Muscle layer of colon (tissue), 2 donors: ENCODE measurements at regions not wholly inside any gene's neighbourhood (a gene's known extent, or its start where the extent isn't known, plus 50 kb on each side); places are given as distances from the start of the nearest gene placed in this dataset.
"Not testable (repeated sequence)": the region's sequence is repeated elsewhere in the genome, so short reads cannot be mapped to it uniquely, and the experiment has no call there.

Experiments used
- H3K27ac ChIP-seq: one replicate; pipeline ENCODE4 v1.7.0; 2013; ENCODE audit warnings: low read depth, mild to moderate bottlenecking, low read length, moderate library complexity
- H3K27me3 ChIP-seq, 2 donors: one replicate each; pipeline ENCODE4 v1.7.0; 2013; ENCODE audit warnings: low read length in 2 of 2, mild to moderate bottlenecking in 2 of 2; ENCODE audit not compliant: insufficient read depth in 2 of 2, control insufficient read depth in 1 of 2
- H3K36me3 ChIP-seq: one replicate; pipeline ENCODE4 v1.7.0; 2013; ENCODE audit warnings: mild to moderate bottlenecking, low read length; ENCODE audit not compliant: insufficient read depth
- H3K4me1 ChIP-seq: one replicate; pipeline ENCODE4 v1.7.0; 2013; ENCODE audit warnings: mild to moderate bottlenecking, low read length; ENCODE audit not compliant: insufficient read depth
- H3K4me3 ChIP-seq, 2 donors: one replicate each; pipeline ENCODE4 v1.7.0; 2013; ENCODE audit warnings: low read length in 2 of 2, low read depth in 1 of 2, mild to moderate bottlenecking in 1 of 2, moderate library complexity in 1 of 2
- H3K9ac ChIP-seq: one replicate; pipeline ENCODE4 v1.7.0; 2013; ENCODE audit warnings: low read length
- H3K9me3 ChIP-seq: one replicate; pipeline ENCODE4 v1.7.0; 2013; ENCODE audit warnings: mild to moderate bottlenecking, low read length
- donor health status: abdominal sarcoma.
- donor health status: Adenocarcinoma of cecum.

- no peaks in the 10 kb centered on the region for H3K27me3 ChIP-seq
- H3K4me3 ChIP-seq = no peak overlapping the region
- H3K27ac ChIP-seq = no peak overlapping the region
- no peak overlapping the region for H3K9ac ChIP-seq
- peaks cover 9% of the 10 kb centered on the region for H3K4me1 ChIP-seq
- no peaks in the 10 kb centered on the region for H3K36me3 ChIP-seq
- H3K9me3 ChIP-seq = no peaks in the 10 kb centered on the region
Measured at GRCh38 chr4:137361756-137362470, 170.4 kb downstream of the PCDH18 start.

DNA sequence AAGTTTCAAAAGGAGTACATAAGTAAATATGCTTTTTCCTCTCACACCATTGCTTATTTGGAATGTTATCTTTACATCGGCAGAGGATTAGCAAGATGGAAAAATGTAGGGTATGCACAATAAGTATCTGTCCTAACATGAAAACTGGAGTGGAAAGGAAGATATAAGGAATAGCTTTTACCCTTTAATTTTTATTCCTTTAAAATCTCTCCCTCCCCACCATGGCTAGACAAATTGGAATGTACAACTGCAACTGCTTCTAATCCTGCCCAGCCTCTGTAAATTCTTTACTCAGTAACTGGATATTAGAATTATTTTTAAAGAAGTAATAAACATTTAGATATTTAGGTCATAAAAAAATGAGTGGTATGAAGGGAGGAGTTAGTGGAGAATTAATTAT lies 171.5 kb downstream of the PCDH18 start:
- H3K27me3 ChIP-seq = no peaks in the 10 kb centered on the region
- no peaks in the 10 kb centered on the region for H3K36me3 ChIP-seq
- peaks cover 9% of the 10 kb centered on the region for H3K4me1 ChIP-seq
- H3K4me3 ChIP-seq = no peak overlapping the region
- no peak overlapping the region for H3K9ac ChIP-seq
- no peak overlapping the region for H3K27ac ChIP-seq
- no peaks in the 10 kb centered on the region for H3K9me3 ChIP-seq

DNA sequence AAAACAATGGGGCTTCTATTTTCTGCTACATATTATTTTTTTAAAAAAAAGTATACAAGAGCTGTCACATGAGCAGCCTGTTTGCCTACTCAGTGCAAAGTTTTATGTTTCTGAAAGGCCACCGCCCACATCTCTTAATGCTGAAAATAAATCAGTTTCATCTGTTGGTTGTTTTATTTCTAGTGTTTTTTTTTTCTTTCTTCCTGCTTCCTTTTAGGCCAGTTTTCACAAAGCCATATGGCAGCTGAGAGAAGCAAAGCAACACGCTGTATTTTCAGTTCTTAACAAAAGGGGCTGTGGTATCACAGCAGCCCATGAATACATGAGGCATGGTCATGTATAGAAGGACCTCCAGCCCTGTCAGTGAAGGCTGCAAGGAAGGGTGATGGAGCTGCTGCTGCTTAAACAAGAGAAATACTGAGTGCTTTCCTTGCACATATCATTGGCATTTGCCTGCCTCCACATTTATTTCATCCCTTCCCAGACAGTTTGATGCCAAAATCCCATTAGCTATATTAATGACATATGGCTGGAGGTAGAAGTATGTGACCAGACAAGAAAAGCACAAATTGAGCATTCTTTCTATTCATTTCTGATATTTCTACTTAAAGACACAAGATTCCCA lies 172.5 kb downstream of the PCDH18 start:
- H3K36me3 ChIP-seq = no peaks in the 10 kb centered on the region
- H3K9me3 ChIP-seq = no peaks in the 10 kb centered on the region
- peaks cover 9% of the 10 kb centered on the region for H3K4me1 ChIP-seq
- H3K27me3 ChIP-seq = no peaks in the 10 kb centered on the region
- no peak overlapping the region for H3K4me3 ChIP-seq
- no peak overlapping the region for H3K27ac ChIP-seq
- no peak overlapping the region for H3K9ac ChIP-seq

DNA sequence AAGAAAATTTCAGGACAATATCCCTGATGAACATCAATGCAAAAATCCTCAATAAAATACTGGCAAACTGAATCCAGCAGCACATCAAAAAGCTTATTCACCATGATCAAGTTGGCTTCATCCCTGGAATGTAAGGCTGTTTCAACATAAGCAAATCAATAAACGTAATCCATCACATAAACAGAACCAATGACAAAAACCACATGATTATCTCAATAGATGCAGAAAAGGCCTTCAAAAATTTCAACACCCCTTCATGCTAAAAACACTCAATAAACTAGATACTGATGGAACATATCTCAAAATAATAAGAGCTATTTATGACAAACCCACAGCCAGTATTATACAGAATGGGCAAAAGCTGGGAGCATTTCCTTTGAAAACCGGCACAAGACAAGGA lies 177.7 kb downstream of the PCDH18 start:
- H3K9me3 ChIP-seq, H3K9ac ChIP-seq, H3K4me1 ChIP-seq, H3K27ac ChIP-seq, H3K36me3 ChIP-seq, H3K27me3 ChIP-seq, H3K4me3 ChIP-seq: not testable (repeated sequence)

GRCh38 chr4:137347371-137347770 lies 184.9 kb downstream of the PCDH18 start:
- no peaks in the 10 kb centered on the region for H3K9me3 ChIP-seq

DNA sequence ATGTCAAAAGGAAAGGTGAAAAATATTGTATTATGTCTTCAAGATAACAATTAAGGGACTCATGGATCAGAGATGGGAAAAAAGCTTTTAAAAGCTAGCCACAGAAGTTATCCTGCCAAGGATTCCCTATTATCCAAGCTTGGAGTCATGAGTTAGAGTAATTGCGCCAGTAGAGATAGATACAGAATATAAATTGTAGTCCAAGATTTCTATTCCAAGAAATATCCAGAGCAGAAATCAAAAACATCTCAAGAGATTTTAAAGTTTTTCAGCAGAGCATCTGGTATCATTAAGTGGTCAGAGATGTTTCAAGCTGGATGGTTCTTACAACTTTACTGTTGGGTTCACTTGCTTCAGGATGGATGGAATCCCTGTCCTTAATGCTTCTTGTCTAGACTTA lies 186.7 kb downstream of the PCDH18 start:
- H3K9me3 ChIP-seq = no peaks in the 10 kb centered on the region
- H3K9ac ChIP-seq = no peak overlapping the region
- no peak overlapping the region for H3K4me3 ChIP-seq
- H3K27me3 ChIP-seq = no peaks in the 10 kb centered on the region
- no peak overlapping the region for H3K27ac ChIP-seq
- no peaks in the 10 kb centered on the region for H3K36me3 ChIP-seq
- H3K4me1 ChIP-seq = no peaks in the 10 kb centered on the region

More at GRCh38 chr4:137347371-137347770, 184.9 kb downstream of the PCDH18 start:
- H3K27ac ChIP-seq = no peak overlapping the region
- H3K4me1 ChIP-seq = no peaks in the 10 kb centered on the region
- H3K4me3 ChIP-seq = no peak overlapping the region
- H3K27me3 ChIP-seq = no peaks in the 10 kb centered on the region
- H3K9ac ChIP-seq = no peak overlapping the region
- no peaks in the 10 kb centered on the region for H3K36me3 ChIP-seq

DNA sequence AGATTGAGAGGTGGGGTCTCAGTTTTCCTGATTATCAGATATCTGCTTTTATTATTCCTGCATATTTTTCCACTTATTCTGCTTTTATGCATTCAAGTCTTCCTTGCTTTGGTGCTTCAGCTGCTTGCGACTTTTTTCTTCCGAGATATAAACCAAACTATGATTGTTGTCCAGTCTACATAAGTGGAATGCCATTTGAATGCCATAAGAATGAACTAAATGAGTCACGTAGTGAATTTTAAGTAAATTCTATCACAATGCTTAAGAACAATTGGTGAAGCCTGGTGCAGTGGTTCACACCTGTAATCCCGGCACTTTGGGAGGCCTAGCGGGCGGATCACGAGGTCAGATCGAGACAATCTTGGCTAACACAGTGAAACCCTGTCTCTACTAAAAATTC lies 189.1 kb downstream of the PCDH18 start:
- H3K4me1 ChIP-seq = no peaks in the 10 kb centered on the region
- no peak overlapping the region for H3K27ac ChIP-seq
- no peak overlapping the region for H3K4me3 ChIP-seq
- no peaks in the 10 kb centered on the region for H3K27me3 ChIP-seq
- no peaks in the 10 kb centered on the region for H3K36me3 ChIP-seq
- no peaks in the 10 kb centered on the region for H3K9me3 ChIP-seq
- no peak overlapping the region for H3K9ac ChIP-seq

DNA sequence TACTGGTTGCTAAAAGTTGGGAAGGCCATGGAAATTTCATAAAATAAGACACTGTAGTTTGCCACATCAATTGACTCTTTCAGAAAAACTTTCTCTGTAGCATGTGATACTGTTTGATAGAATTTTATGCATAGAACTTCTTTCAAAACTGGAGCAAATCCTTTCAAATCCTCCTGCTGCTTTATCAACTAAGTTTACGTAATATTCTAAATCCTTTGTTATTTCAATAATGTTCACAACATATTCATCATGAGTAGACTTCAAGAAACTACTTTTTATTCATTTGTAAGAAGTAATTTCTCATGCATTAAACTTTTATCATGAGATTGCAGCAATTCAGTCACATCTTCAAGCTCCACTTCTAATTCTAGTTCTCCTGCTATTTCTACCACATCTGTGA lies 199.3 kb downstream of the PCDH18 start:
- H3K27ac ChIP-seq = no peak overlapping the region
- H3K9me3 ChIP-seq = no peaks in the 10 kb centered on the region
- no peaks in the 10 kb centered on the region for H3K4me1 ChIP-seq
- no peaks in the 10 kb centered on the region for H3K27me3 ChIP-seq
- H3K36me3 ChIP-seq = no peaks in the 10 kb centered on the region
- no peak overlapping the region for H3K9ac ChIP-seq
- H3K4me3 ChIP-seq = no peak overlapping the region

- Histone ChIP-seq H3K27ac (no peak overlapping the region), H3K9me3 (no peaks in the 10 kb centered on the region), H3K9ac (no peak overlapping the region), H3K27me3 (no peaks in the 10 kb centered on the region), H3K4me3 (no peak overlapping the region), H3K36me3 (no peaks in the 10 kb centered on the region), H3K4me1 (peaks cover 2% of the 10 kb centered on the region)
Measured at GRCh38 chr4:137312257-137312656, 220.0 kb downstream of the PCDH18 start.

- H3K4me1 ChIP-seq = peaks cover 4% of the 10 kb centered on the region
- no peak overlapping the region for H3K27ac ChIP-seq
- no peaks in the 10 kb centered on the region for H3K36me3 ChIP-seq
- no peak overlapping the region for H3K4me3 ChIP-seq
- H3K27me3 ChIP-seq = no peaks in the 10 kb centered on the region
- H3K9me3 ChIP-seq = no peaks in the 10 kb centered on the region
- H3K9ac ChIP-seq = no peak overlapping the region
Measured at GRCh38 chr4:137310593-137311490, 221.5 kb downstream of the PCDH18 start.

- H3K4me3 ChIP-seq = no peak overlapping the region
- H3K9me3 ChIP-seq = no peaks in the 10 kb centered on the region
- H3K36me3 ChIP-seq = no peaks in the 10 kb centered on the region
- H3K27ac ChIP-seq = no peak overlapping the region
- no peak overlapping the region for H3K9ac ChIP-seq
- peaks cover 4% of the 10 kb centered on the region for H3K4me1 ChIP-seq
- H3K27me3 ChIP-seq = no peaks in the 10 kb centered on the region
Measured at GRCh38 chr4:137310166-137310565, 222.1 kb downstream of the PCDH18 start.
